HT-29 (cell line): ENCODE measurements at regions not wholly inside any gene's neighbourhood (a gene's known extent, or its start where the extent isn't known, plus 50 kb on each side); places are given as distances from the start of the nearest gene placed in this dataset.

Experiments
- DNase-seq: peaks from one replicate; pipeline ENCODE4 v3.0.0-alpha.2; 2015; ENCODE audit warnings: low spot score

- no peak for DNase-seq
These were observed 215.4 kb downstream of the MYCN start for GRCh38 chr2:16155766-16156165.

GRCh38 chr2:16155366-16155765, 215.0 kb downstream of the MYCN start:
- DNase-seq: no peak

GRCh38 chr2:16154501-16155280, 214.3 kb downstream of the MYCN start:
- DNase-seq: no peak

- no peak for DNase-seq
These were observed 213.7 kb downstream of the MYCN start for GRCh38 chr2:16154061-16154460.

GRCh38 chr2:16153754-16154035, 213.3 kb downstream of the MYCN start:
- no peak for DNase-seq

GRCh38 chr2:16152928-16153753, 212.8 kb downstream of the MYCN start:
- DNase-seq: no peak

GRCh38 chr2:16152071-16152927, 211.9 kb downstream of the MYCN start:
- DNase-seq: no peak

- DNase-seq: no peak
These were observed 211.3 kb downstream of the MYCN start for GRCh38 chr2:16151651-16152050.

GRCh38 chr2:16151281-16151570, 210.9 kb downstream of the MYCN start:
- no peak for DNase-seq

GRCh38 chr2:16150456-16151280, 210.3 kb downstream of the MYCN start:
- no peak for DNase-seq

GRCh38 chr2:16149349-16150243, 209.2 kb downstream of the MYCN start:
- DNase-seq: no peak

GRCh38 chr2:16148632-16149348, 208.4 kb downstream of the MYCN start:
- DNase-seq: no peak

GRCh38 chr2:16142383-16143361, 202.3 kb downstream of the MYCN start:
- DNase-seq: peak; percentile 65

- peak; percentile 29 for DNase-seq
These were observed 201.2 kb downstream of the MYCN start for GRCh38 chr2:16141641-16141921.

GRCh38 chr2:16140771-16141640, 200.7 kb downstream of the MYCN start:
- peak; percentile 23 for DNase-seq

GRCh38 chr2:16139663-16140615, 199.6 kb downstream of the MYCN start:
- peak; percentile 42 for DNase-seq
